Stromal cell of bone marrow (primary cell): ENCODE measurements at regions not wholly inside any gene's neighbourhood (a gene's known extent, or its start where the extent isn't known, plus 50 kb on each side); places are given as distances from the start of the nearest gene placed in this dataset.

Experiments used
- DNase-seq: peaks from one replicate; pipeline ENCODE4 v3.0.0-alpha.2; 2012; ENCODE audit warnings: low read depth

- no peak for DNase-seq
These were observed 87.4 kb downstream of the ELAPOR2 start for GRCh38 chr7:86972072-86972471.

- DNase-seq, result no peak
These were observed 88.5 kb downstream of the ELAPOR2 start for GRCh38 chr7:86970986-86971385.

GRCh38 chr7:86970547-86970946 lies 88.9 kb downstream of the ELAPOR2 start:
- no peak for DNase-seq

- DNase-seq, result no peak
These were observed 89.6 kb downstream of the ELAPOR2 start for GRCh38 chr7:86969865-86970264.

GRCh38 chr7:86968618-86969017 lies 90.8 kb downstream of the ELAPOR2 start:
- no peak for DNase-seq

GRCh38 chr7:86966916-86967315 lies 92.5 kb downstream of the ELAPOR2 start:
- DNase-seq, result no peak

- DNase-seq, result no peak
These were observed 93.7 kb downstream of the ELAPOR2 start for GRCh38 chr7:86965727-86966120.

DNA sequence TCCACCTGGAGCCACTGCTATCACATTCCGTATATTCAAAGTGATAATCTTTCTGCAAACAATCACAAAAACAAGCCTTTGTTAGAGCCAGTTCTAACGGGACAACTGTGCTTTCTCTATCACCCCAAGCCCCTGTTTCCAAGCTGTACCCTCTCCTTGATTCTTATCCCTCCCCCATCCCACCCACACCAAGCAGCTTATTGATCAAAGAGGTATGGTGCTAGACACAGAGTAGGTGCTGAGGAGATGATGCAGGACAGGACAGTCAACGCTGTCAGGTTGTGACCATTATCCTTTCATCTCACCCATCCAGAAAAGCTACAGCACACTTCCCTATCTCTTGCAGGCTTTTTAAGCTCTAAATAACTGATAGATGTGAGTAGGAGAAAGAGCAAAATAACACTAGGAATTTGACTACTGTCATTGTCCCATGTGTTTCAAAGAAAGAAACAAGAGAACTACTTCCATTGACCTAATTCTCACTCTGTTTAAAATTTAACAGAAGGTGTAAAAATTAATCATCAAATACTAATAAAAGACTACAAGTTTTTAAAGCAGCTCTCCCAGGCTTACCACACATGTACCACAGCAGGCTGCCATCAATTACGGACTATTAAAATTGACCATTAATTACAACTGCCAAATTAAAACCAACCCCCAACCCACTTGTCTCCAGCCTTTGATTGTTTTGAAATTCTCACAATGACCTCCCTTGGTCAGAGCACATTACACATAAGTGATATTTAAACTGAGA lies 94.3 kb downstream of the ELAPOR2 start:
- no peak for DNase-seq

- no peak for DNase-seq
These were observed 95.7 kb downstream of the ELAPOR2 start for GRCh38 chr7:86963599-86964230.

DNA sequence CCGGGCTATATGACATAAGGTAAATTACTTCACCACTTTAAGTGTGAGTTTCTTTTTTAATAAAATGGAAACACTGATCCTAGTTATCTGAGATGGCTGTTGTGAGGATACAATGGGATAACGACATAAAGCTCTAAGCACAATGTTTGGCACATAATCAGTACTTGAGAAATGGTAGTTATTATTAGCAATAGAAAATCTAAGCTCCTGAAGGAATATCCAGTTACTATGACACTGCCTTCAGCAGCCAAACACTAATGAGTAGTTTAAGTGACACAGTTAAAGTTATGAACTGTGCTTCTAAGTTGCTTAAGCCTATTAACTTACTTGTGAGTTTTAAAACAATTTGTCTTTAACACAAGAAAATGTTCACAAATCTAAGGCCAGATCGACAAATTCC lies 96.8 kb downstream of the ELAPOR2 start:
- DNase-seq, result no peak

GRCh38 chr7:86961686-86962085 lies 97.8 kb downstream of the ELAPOR2 start:
- DNase-seq, result no peak

- no peak for DNase-seq
These were observed 101.1 kb downstream of the ELAPOR2 start for GRCh38 chr7:86958380-86958779.

DNA sequence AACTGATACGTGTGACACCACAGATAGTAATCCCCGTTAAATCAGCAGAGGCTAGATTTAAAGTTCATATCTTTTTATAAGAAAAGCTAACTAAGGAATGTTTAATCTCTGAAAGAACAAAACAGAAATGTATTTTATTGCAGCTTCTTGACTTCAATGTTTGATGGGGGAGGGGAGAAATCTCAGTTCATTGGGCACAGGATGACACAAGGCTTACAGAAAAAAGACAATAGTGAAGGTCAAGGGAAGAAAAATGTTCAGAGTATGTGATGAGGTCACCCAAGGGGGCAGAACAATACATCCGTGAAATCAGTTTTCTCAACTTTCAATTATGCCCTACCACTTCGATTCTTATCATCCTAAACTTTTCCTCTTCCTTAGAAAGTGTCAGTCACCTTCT lies 102.9 kb downstream of the ELAPOR2 start:
- DNase-seq, result no peak

GRCh38 chr7:86955895-86956503 lies 103.5 kb downstream of the ELAPOR2 start:
- DNase-seq, result no peak

GRCh38 chr7:86954971-86955370 lies 104.5 kb downstream of the ELAPOR2 start:
- DNase-seq, result no peak

- DNase-seq, result no peak
These were observed 105.7 kb downstream of the ELAPOR2 start for GRCh38 chr7:86953653-86954336.

DNA sequence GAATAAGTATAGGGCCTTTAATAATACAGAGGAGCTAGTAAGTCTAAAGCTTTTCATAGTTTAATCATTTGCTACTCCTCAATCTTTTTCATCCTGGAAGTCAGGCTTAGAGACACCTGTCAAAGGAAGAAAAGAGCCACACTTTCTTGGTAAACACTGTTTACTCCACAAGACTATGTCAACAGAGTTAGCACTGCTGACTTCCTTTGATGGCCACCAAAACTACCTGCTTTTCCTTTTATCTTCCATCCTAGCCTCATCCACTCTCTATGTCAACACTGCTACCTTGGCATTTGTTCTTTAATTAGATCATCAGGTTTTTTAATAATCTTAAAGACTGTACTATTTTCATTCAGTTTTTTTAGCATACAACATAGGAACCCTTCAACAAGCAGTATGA lies 106.2 kb downstream of the ELAPOR2 start:
- no peak for DNase-seq

- DNase-seq, result no peak
These were observed 107.6 kb downstream of the ELAPOR2 start for GRCh38 chr7:86951895-86952294.

GRCh38 chr7:86950944-86951343 lies 108.5 kb downstream of the ELAPOR2 start:
- DNase-seq, result no peak

DNA sequence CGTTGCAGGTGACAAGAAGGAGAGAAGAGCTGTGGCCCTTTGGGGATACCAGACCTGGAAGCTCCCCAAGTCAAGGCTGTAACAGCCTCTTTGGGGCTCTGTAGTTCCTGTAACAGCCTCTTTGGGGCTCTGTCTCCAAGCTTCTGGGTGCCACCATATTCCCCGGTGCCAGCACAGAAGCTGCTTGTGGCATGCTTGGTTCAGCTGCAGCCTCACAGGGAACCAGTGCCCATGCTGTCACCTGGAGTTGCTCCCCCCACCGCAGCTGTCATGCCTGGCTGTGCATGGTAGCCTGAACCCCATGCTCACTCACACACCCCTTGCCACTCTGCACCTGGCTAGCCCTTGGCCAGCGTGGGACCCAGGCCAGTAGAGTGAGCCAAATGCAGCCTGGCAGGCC lies 109.1 kb downstream of the ELAPOR2 start:
- DNase-seq, result no peak

GRCh38 chr7:86949779-86950260 lies 109.6 kb downstream of the ELAPOR2 start:
- DNase-seq, result no peak

DNA sequence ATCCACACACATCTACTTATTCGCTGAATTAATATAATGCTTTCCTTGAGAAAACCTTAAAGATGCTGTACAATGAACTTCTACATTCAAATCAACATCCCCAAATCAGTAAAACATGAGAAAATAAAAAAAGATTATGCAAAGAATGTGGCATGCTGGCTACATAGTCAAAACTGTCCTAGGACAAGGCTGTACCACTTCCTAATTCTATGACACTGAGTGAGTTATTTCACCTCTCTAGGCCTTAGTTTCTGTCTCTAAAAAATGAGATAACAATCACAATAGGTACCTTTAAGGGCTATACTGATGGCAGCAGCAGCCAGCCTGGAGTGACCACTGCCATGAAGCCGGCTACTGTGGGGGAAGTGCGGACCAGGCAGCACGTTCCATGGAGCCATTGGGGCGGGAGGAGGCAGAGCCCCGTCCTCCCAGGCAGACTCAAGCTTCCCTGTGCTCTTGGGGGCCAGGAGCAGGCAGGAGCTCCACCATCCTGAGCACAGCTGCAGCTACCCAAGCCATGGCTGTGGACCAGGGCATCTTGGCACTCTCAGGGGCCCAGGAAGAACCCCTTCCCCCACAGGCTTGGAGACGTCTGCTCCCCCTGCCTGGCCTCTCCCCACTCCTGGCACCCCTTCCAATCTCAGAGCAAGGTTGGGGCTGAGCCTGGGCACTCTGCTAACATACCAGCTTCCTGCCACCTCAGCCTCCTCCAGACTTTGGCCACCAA lies 110.2 kb downstream of the ELAPOR2 start:
- no peak for DNase-seq
